Panc1 (cell line): ENCODE measurements at regions not wholly inside any gene's neighbourhood (a gene's known extent, or its start where the extent isn't known, plus 50 kb on each side); places are given as distances from the start of the nearest gene placed in this dataset.
A peak's percentile ranks its signal among the peaks of the same experiment; 100 is the strongest.

ENCODE experiments used
- ATAC-seq: fragments of 200-7000 bp; cut with Tn5 transposase; 2 replicates; pipeline ENCODE4 v1.9.1; 2020; ENCODE audit warnings: mild to moderate bottlenecking, moderate library complexity
- BruUV-seq: library from RNA; stranded (reverse); fragments of 400-500 nt; replicated peaks from 2 replicates; lab custom pipeline; 2021; lab: Mats Ljungman, UMichigan
- CTCF ChIA-PET: fragments of 300-600 bp; sonication (Branson Sonifier 250); formaldehyde crosslinking; loops from one replicate; lab custom pipeline; 2022; ENCODE audit warnings: antibody characterized with exemption; lab: Charles Lee
- POLR2A ChIA-PET: fragments of 300-600 bp; sonication (Branson Sonifier 250); formaldehyde crosslinking; loops from one replicate; lab custom pipeline; 2022; ENCODE audit warnings: antibody characterized with exemption; lab: Charles Lee
- DNase-seq: peaks from one replicate; pipeline ENCODE4 v3.0.0-alpha.2; 2010; ENCODE audit warnings: low read depth, low spot score
- H3K27ac ChIP-seq: 2 replicates; pipeline ENCODE4 v1.5.1; 2011; ENCODE audit warnings: mild to moderate bottlenecking, low read length, inconsistent platforms
- H3K27me3 ChIP-seq: fragments of 200-500 bp; sonication (Bioruptor generic); 2 replicates; pipeline ENCODE4 v1.6.0; 2014; ENCODE audit warnings: low read length, inconsistent platforms; ENCODE audit not compliant: control insufficient read depth, insufficient read depth
- H3K36me3 ChIP-seq: fragments of 200-500 bp; sonication (Bioruptor generic); 2 replicates; pipeline ENCODE4 v1.5.1; 2014; ENCODE audit warnings: inconsistent platforms, mild to moderate bottlenecking, low read length, moderate library complexity; ENCODE audit not compliant: control insufficient read depth, insufficient read depth
- H3K4me1 ChIP-seq: 2 replicates; pipeline ENCODE4 v1.5.1; 2011; ENCODE audit warnings: inconsistent platforms, mild to moderate bottlenecking, low read length, moderate library complexity; ENCODE audit not compliant: control insufficient read depth, insufficient read depth
- H3K4me3 ChIP-seq, 2 experiments: 2 replicates each; pipeline ENCODE4 v1.5.1; 2011 to 2012; ENCODE audit warnings: low read depth in 2 of 2, low read length in 2 of 2, mild to moderate bottlenecking in 2 of 2, inconsistent platforms in 1 of 2, moderate library complexity in 1 of 2
- H3K9me3 ChIP-seq: fragments of 200-500 bp; sonication (Bioruptor generic); 2 replicates; pipeline ENCODE4 v1.5.1; 2014; ENCODE audit warnings: low read depth, mild to moderate bottlenecking, inconsistent platforms, low read length, moderate library complexity; ENCODE audit not compliant: control insufficient read depth, insufficient read depth
- POLR2AphosphoS5 ChIP-seq: IDR thresholded peaks from 2 replicates; pipeline ENCODE4 v1.6.1; 2012; ENCODE audit warnings: mild to moderate bottlenecking, low read depth, low read length, moderate library complexity
- REST ChIP-seq, 2 experiments: IDR thresholded peaks; 2 replicates each; pipeline ENCODE4 v1.6.1; 2011 to 2012; ENCODE audit warnings: low read depth in 2 of 2, control low read depth in 1 of 2, low read length in 1 of 2, mild to moderate bottlenecking in 1 of 2, moderate library complexity in 1 of 2; ENCODE audit not compliant: insufficient read depth in 1 of 2
- SIN3A ChIP-seq: IDR thresholded peaks from 2 replicates; pipeline ENCODE4 v1.6.1; 2012; ENCODE audit warnings: low read depth, mild to moderate bottlenecking, low read length, moderate library complexity, borderline replicate concordance; ENCODE audit not compliant: insufficient read depth
- TCF7L2 ChIP-seq: IDR thresholded peaks from 2 replicates; pipeline ENCODE4 v1.6.1; 2011; ENCODE audit warnings: mild to moderate bottlenecking, low read depth, low read length, inconsistent platforms
- in situ Hi-C: cut with HindIII; loops from 2 replicates; pipeline ENCODE4 v1.10.0; 2016; ENCODE audit warnings: low sequenced_read_pairs, low pct_unique_long_range_greater_than_20kb
- intact Hi-C: fragments of 100-400 bp; cut with micrococcal nuclease; formaldehyde crosslinking; loops from one replicate; pipeline ENCODE4 v1.10.0; 2022; ENCODE audit not compliant: unreplicated experiment
- TF ChIP-seq, protein P1 (sequence below): fragments of 450-650 bp; IDR thresholded peaks from 2 replicates; pipeline ENCODE4 v1.5.1; 2017; ENCODE audit warnings: mild to moderate bottlenecking

DNA sequence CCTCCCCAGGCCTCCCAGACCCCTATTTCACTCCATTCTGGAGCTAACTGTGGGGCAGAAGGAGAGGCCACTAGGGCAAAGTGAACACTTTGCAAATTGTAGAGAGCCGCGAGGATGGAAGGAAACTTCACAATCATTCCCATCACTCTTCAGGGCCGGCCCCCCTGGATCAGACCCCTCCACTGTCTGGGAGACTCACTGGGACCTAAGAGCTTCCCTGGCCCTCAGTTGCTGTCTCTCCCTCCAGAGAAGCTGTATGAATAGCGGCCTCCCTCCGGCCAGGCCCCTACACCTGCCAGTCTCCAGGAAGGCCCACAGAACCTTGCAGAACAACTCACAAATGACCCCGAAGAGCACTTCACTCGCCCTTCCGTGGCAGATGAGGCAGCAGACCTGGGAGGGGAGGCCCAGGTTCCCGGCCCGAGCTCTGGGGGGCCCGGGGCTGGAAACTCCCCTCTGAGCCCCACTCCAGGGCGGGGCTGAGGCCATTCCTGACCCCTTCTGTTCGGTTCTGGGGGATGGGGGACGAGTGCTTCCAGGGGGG is 141.9 kb upstream of the IER5L start:
- CTCF ChIA-PET = no interaction called here
- intact Hi-C loops (no loop called here), in situ Hi-C loops (no loop called here)
- ATAC-seq = no peak
- H3K4me3 ChIP-seq = no peak overlapping the region
- H3K27ac ChIP-seq = 0 out of 2 replicates have a peak overlapping the region, but pooled peaks have one; percentile 12
- no peaks in the 10 kb centered on the region for H3K9me3 ChIP-seq
- no peak for DNase-seq
- TF ChIP-seq POLR2AphosphoS5 (no peak), SIN3A (no peak), TCF7L2 (no peak), REST (IDR thresholded peaks at IDR 0.05; ENCODE audit: insufficient read depth in 1 of 2, low read depth in 2 of 2, low read length in 1 of 2) (no peak)
- TF ChIP-seq, protein P1, sequence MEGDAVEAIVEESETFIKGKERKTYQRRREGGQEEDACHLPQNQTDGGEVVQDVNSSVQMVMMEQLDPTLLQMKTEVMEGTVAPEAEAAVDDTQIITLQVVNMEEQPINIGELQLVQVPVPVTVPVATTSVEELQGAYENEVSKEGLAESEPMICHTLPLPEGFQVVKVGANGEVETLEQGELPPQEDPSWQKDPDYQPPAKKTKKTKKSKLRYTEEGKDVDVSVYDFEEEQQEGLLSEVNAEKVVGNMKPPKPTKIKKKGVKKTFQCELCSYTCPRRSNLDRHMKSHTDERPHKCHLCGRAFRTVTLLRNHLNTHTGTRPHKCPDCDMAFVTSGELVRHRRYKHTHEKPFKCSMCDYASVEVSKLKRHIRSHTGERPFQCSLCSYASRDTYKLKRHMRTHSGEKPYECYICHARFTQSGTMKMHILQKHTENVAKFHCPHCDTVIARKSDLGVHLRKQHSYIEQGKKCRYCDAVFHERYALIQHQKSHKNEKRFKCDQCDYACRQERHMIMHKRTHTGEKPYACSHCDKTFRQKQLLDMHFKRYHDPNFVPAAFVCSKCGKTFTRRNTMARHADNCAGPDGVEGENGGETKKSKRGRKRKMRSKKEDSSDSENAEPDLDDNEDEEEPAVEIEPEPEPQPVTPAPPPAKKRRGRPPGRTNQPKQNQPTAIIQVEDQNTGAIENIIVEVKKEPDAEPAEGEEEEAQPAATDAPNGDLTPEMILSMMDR = no peak
- no peaks in the 10 kb centered on the region for H3K27me3 ChIP-seq
- no peaks in the 10 kb centered on the region for H3K36me3 ChIP-seq
- no TSS peak for BruUV-seq
- POLR2A ChIA-PET = no interaction called here
- peaks cover 7% of the 10 kb centered on the region for H3K4me1 ChIP-seq

- intact Hi-C loops (no loop called here), in situ Hi-C loops (no loop called here)
- H3K4me3 ChIP-seq = no peak overlapping the region
- DNase-seq (no peak), ATAC-seq (no peak)
- no TSS peak for BruUV-seq
- ChIA-PET POLR2A (no interaction called here), CTCF (no interaction called here)
- H3K9me3 ChIP-seq = no peaks in the 10 kb centered on the region
- H3K4me1 ChIP-seq = peaks cover 7% of the 10 kb centered on the region
- H3K36me3 ChIP-seq = no peaks in the 10 kb centered on the region
- TF ChIP-seq POLR2AphosphoS5 (no peak), REST (IDR thresholded peaks at IDR 0.05; ENCODE audit: insufficient read depth in 1 of 2, low read depth in 2 of 2, low read length in 1 of 2) (no peak)
- TF ChIP-seq, protein P1 = no peak
- H3K27me3 ChIP-seq = no peaks in the 10 kb centered on the region
- no peak overlapping the region for H3K27ac ChIP-seq
These were observed 141.2 kb upstream of the IER5L start for GRCh38 chr9:129319076-129319937.
